PC-3 (cell line): ENCODE measurements at regions not wholly inside any gene's neighbourhood (a gene's known extent, or its start where the extent isn't known, plus 50 kb on each side); places are given as distances from the start of the nearest gene placed in this dataset.

ENCODE experiments used
- EZH2 ChIP-seq: fragments of 300-600 bp; sonication (generic); IDR thresholded peaks from one replicate; pipeline ENCODE4 v1.6.1; 2017; ENCODE audit warnings: antibody characterized with exemption, mild to moderate bottlenecking, low read length; ENCODE audit not compliant: unreplicated experiment
- TF ChIP-seq, protein P1 (sequence below): fragments of 300-600 bp; sonication (generic); conservative IDR thresholded peaks from 2 replicates; pipeline ENCODE4 v1.5.1; 2017; ENCODE audit warnings: antibody characterized with exemption, low read depth, mild to moderate bottlenecking, low read length

DNA sequence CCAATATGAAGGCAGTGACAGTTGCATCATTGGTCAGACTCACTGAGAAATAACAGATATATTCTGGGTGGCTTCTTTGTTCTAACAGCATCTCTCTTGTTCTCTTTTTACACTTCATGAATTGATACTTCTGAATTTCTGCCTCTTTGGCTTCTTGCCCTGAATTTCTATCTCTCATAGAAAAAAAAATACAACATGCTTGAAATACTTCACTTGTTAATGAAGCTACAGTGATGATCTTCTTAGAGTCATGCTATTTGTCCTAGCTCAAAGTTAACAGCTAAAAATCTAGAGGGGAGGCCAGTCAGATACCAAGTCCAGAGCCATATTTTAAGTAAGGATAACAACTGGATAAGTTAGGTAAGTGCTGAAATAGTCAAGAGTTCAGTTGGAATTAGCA is 597.2 kb upstream of the AGTR1 start:
- no peak for TF ChIP-seq EZH2
- TF ChIP-seq, protein P1, sequence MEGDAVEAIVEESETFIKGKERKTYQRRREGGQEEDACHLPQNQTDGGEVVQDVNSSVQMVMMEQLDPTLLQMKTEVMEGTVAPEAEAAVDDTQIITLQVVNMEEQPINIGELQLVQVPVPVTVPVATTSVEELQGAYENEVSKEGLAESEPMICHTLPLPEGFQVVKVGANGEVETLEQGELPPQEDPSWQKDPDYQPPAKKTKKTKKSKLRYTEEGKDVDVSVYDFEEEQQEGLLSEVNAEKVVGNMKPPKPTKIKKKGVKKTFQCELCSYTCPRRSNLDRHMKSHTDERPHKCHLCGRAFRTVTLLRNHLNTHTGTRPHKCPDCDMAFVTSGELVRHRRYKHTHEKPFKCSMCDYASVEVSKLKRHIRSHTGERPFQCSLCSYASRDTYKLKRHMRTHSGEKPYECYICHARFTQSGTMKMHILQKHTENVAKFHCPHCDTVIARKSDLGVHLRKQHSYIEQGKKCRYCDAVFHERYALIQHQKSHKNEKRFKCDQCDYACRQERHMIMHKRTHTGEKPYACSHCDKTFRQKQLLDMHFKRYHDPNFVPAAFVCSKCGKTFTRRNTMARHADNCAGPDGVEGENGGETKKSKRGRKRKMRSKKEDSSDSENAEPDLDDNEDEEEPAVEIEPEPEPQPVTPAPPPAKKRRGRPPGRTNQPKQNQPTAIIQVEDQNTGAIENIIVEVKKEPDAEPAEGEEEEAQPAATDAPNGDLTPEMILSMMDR, result no peak
